H1 (cell line): ENCODE measurements at regions not wholly inside any gene's neighbourhood (a gene's known extent, or its start where the extent isn't known, plus 50 kb on each side); places are given as distances from the start of the nearest gene placed in this dataset.

ENCODE experiments used
- CTCF ChIA-PET: fragments of 300-600 bp; sonication (Branson Sonifier 250); formaldehyde crosslinking; loops from one replicate; lab custom pipeline; 2021; ENCODE audit not compliant: partially characterized antibody; lab: Charles Lee
- POLR2A ChIA-PET: fragments of 300-600 bp; sonication (Branson Sonifier 250); formaldehyde crosslinking; loops from one replicate; lab custom pipeline; 2021; ENCODE audit warnings: inconsistent platforms; ENCODE audit not compliant: partially characterized antibody; lab: Charles Lee
- DNase-seq, 2 experiments: peaks; one replicate each; pipeline versions ENCODE4 v3.0.0 to v3.0.0-alpha.2; 2010 to 2022; ENCODE audit warnings: low spot score in 2 of 2, low read depth in 1 of 2, mixed read lengths in 1 of 2
- FAIRE-seq: peaks from 2 replicates; lab custom pipeline; 2011; peaks lifted over from hg19 to GRCh38; lab: Jason Lieb, UNC
- H2AFZ ChIP-seq: 2 replicates; pipeline ENCODE4 v1.8.1; 2012; ENCODE audit warnings: low read length, inconsistent platforms
- H2AK5ac ChIP-seq: 2 replicates; pipeline ENCODE4 v1.6.1; 2013; ENCODE audit warnings: low read depth, low read length
- H2BK120ac ChIP-seq: replicated peaks from 2 replicates; pipeline ENCODE3; 2013; ENCODE audit warnings: low read depth, low read length, inconsistent platforms
- H2BK12ac ChIP-seq: 2 replicates; pipeline ENCODE4 v1.6.1; 2013; ENCODE audit warnings: low read depth, low read length
- H2BK15ac ChIP-seq: 2 replicates; pipeline ENCODE4 v1.6.1; 2013; ENCODE audit warnings: low read length
- H2BK20ac ChIP-seq: 2 replicates; pipeline ENCODE4 v1.6.1; 2013; ENCODE audit warnings: low read length
- H2BK5ac ChIP-seq: 2 replicates; pipeline ENCODE4 v1.6.1; 2013; ENCODE audit warnings: low read depth, low read length
- H3K14ac ChIP-seq: 2 replicates; pipeline ENCODE4 v1.6.1; 2013; ENCODE audit warnings: inconsistent platforms; ENCODE audit not compliant: insufficient read length
- H3K18ac ChIP-seq: 2 replicates; pipeline ENCODE4 v1.6.1; 2013; ENCODE audit warnings: low read length; ENCODE audit errors: extremely low read depth
- H3K23ac ChIP-seq: 2 replicates; pipeline ENCODE4 v1.6.1; 2013; ENCODE audit warnings: inconsistent platforms; ENCODE audit not compliant: insufficient read length
- H3K23me2 ChIP-seq: 2 replicates; pipeline ENCODE4 v1.6.1; 2013; ENCODE audit warnings: low read depth, low read length
- H3K27ac ChIP-seq: 2 replicates; pipeline ENCODE4 v1.6.1; 2011; ENCODE audit warnings: low read depth, low read length, inconsistent platforms
- H3K27me3 ChIP-seq, 4 experiments: replicated peaks in 1 of 4; 1 replicate in 1 of 4; 2 replicates in 3 of 4; pipeline versions ENCODE4 v1.6.1 to v1.8.1; 2011 to 2013; ENCODE audit warnings: low read length in 3 of 4, mild to moderate bottlenecking in 3 of 4, inconsistent platforms in 2 of 4, mixed read lengths in 2 of 4, moderate library complexity in 1 of 4; ENCODE audit not compliant: control insufficient read depth in 3 of 4, insufficient read depth in 3 of 4; ENCODE audit errors: extremely low read depth in 1 of 4
- H3K36me3 ChIP-seq, 4 experiments: 2 replicates each; pipeline versions ENCODE4 v1.6.1 to v1.8.1; 2011 to 2013; ENCODE audit warnings: mild to moderate bottlenecking in 4 of 4, low read length in 3 of 4, moderate library complexity in 2 of 4, control low read depth in 1 of 4, inconsistent platforms in 1 of 4; ENCODE audit not compliant: insufficient read depth in 4 of 4, control insufficient read depth in 2 of 4
- H3K4ac ChIP-seq: replicated peaks from 2 replicates; pipeline ENCODE3; 2013; ENCODE audit warnings: low read length, low read depth, mixed read lengths, inconsistent platforms; ENCODE audit not compliant: insufficient read length
- H3K4me1 ChIP-seq, 4 experiments: replicated peaks in 1 of 4; 1 replicate in 1 of 4; 2 replicates in 3 of 4; pipeline versions ENCODE4 v1.6.1 to v1.8.1; 2011 to 2013; ENCODE audit warnings: low read length in 3 of 4, inconsistent platforms in 2 of 4, mixed read lengths in 1 of 4; ENCODE audit not compliant: insufficient read depth in 4 of 4, control insufficient read depth in 3 of 4
- H3K4me2 ChIP-seq, 2 experiments: 2 replicates each; pipeline versions ENCODE4 v1.6.1 to v1.8.1; 2011 to 2013; ENCODE audit warnings: low read depth in 2 of 2, low read length in 2 of 2, control low read depth in 1 of 2, inconsistent platforms in 1 of 2, mild to moderate bottlenecking in 1 of 2; ENCODE audit not compliant: insufficient read depth in 1 of 2
- H3K4me3 ChIP-seq, 4 experiments: fragments of 200-600, 300-600 bp in 1 of 4; sonication (generic), shearing (Covaris generic), sonication (Bioruptor Twin) in 1 of 4; 2 replicates each; pipeline versions ENCODE4 v1.5.1 to v1.8.1; 2011 to 2016; ENCODE audit warnings: low read length in 4 of 4, low read depth in 3 of 4, control low read depth in 2 of 4, inconsistent platforms in 2 of 4, mild to moderate bottlenecking in 2 of 4, mixed read lengths in 1 of 4, moderate library complexity in 1 of 4; ENCODE audit not compliant: insufficient read depth in 2 of 4; ENCODE audit errors: extremely low read depth in 1 of 4
- H3K56ac ChIP-seq: replicated peaks from 2 replicates; pipeline ENCODE3; 2013; ENCODE audit warnings: low read depth, mild to moderate bottlenecking, mixed read lengths, low read length, inconsistent platforms; ENCODE audit not compliant: insufficient read length
- H3K79me1 ChIP-seq: 2 replicates; pipeline ENCODE4 v1.6.1; 2013; ENCODE audit warnings: low read depth, low read length, control low read depth
- H3K79me2 ChIP-seq, 2 experiments: 2 replicates each; pipeline versions ENCODE4 v1.6.1 to v1.8.1; 2012 to 2013; ENCODE audit warnings: low read length in 2 of 2, mild to moderate bottlenecking in 2 of 2, inconsistent platforms in 1 of 2; ENCODE audit not compliant: insufficient read depth in 2 of 2, control insufficient read depth in 1 of 2
- H3K9ac ChIP-seq, 4 experiments: replicated peaks in 1 of 4; 1 replicate in 1 of 4; 2 replicates in 3 of 4; pipeline versions ENCODE4 v1.6.1 to v1.8.1; 2011 to 2013; ENCODE audit warnings: low read depth in 3 of 4, low read length in 3 of 4, control low read depth in 2 of 4, mild to moderate bottlenecking in 2 of 4, moderate library complexity in 2 of 4, inconsistent platforms in 1 of 4; ENCODE audit errors: extremely low read depth in 1 of 4
- H3K9me3 ChIP-seq, 2 experiments: 2 replicates each; pipeline versions ENCODE4 v1.6.1 to v1.8.1; 2012 to 2013; ENCODE audit warnings: mild to moderate bottlenecking in 2 of 2, moderate library complexity in 2 of 2, control low read depth in 1 of 2, inconsistent platforms in 1 of 2, low read depth in 1 of 2, low read length in 1 of 2, mixed read lengths in 1 of 2; ENCODE audit not compliant: insufficient read depth in 2 of 2
- H4K20me1 ChIP-seq, 2 experiments: replicated peaks in 1 of 2; 2 replicates each; pipeline versions ENCODE3 to v1.8.1; 2011 to 2013; ENCODE audit warnings: inconsistent platforms in 2 of 2, low read length in 2 of 2, mild to moderate bottlenecking in 1 of 2; ENCODE audit not compliant: insufficient read depth in 2 of 2, control insufficient read depth in 1 of 2
- H4K5ac ChIP-seq: 2 replicates; pipeline ENCODE4 v1.6.1; 2013; ENCODE audit warnings: low read length, low read depth, mixed read lengths, inconsistent platforms; ENCODE audit not compliant: insufficient read length
- H4K8ac ChIP-seq: 2 replicates; pipeline ENCODE4 v1.8.0; 2013; ENCODE audit warnings: mild to moderate bottlenecking, moderate library complexity, low read length, inconsistent platforms; ENCODE audit not compliant: insufficient read depth; ENCODE audit errors: extremely low read depth
- H4K91ac ChIP-seq: replicated peaks from 2 replicates; pipeline ENCODE3; 2013; ENCODE audit warnings: low read length, mixed read lengths, inconsistent platforms; ENCODE audit not compliant: insufficient read length
- BCL11A ChIP-seq, 2 experiments: IDR thresholded peaks; one replicate each; pipeline ENCODE4 v1.6.1; 2011; ENCODE audit warnings: low read depth in 2 of 2, low read length in 2 of 2, mild to moderate bottlenecking in 2 of 2
- CBX8 ChIP-seq: fragments of 300-800, 300-1000 bp; sonication (generic); IDR thresholded peaks from 2 replicates; pipeline ENCODE4 v1.7.1; 2016; ENCODE audit warnings: low read depth, low read length, borderline replicate concordance
- CHD2 ChIP-seq: IDR thresholded peaks from 2 replicates; pipeline ENCODE4 v1.6.1; 2012; ENCODE audit warnings: low read length, improper control_type of control experiment
- HDAC6 ChIP-seq: IDR thresholded peaks from one replicate; pipeline ENCODE4 v1.7.1; 2012; ENCODE audit warnings: low read depth, mild to moderate bottlenecking, inconsistent platforms, low read length, moderate library complexity
- POLR2A ChIP-seq, 2 experiments: IDR thresholded peaks; 1 replicate in 1 of 2; 2 replicates in 1 of 2; pipeline ENCODE4 v1.6.1; 2011; ENCODE audit warnings: low read depth in 2 of 2, low read length in 2 of 2, mild to moderate bottlenecking in 2 of 2; ENCODE audit errors: control extremely low read depth in 1 of 2
- SP1 ChIP-seq: IDR thresholded peaks from 2 replicates; pipeline ENCODE4 v1.6.1; 2011; ENCODE audit warnings: low read depth, low read length
- TEAD4 ChIP-seq: IDR thresholded peaks from 2 replicates; pipeline ENCODE4 v1.6.1; 2012; ENCODE audit warnings: low read depth, low read length, inconsistent platforms, mixed read lengths
- YY1 ChIP-seq: IDR thresholded peaks from 2 replicates; pipeline ENCODE4 v1.6.1; 2011; ENCODE audit warnings: low read depth, mild to moderate bottlenecking, low read length
- WGBS, 2 experiments: shearing (Covaris generic) in 1 of 2; methylation state at CpG; one replicate each; pipeline versions ENCODE4 v1.1.6 to v1.1.7; 2013 to 2015; ENCODE audit warnings: low lambda C conversion rate in 2 of 2, mixed read lengths in 2 of 2, inconsistent platforms in 1 of 2, low coverage in 1 of 2, missing lambda C conversion rate in 1 of 2; ENCODE audit not compliant: insufficient replicate concordance in 2 of 2, insufficient coverage in 1 of 2, insufficient read length in 1 of 2; ENCODE audit errors: extremely low coverage in 1 of 2, missing lambda C conversion rate in 1 of 2; 5-methylcytosine and 5-hydroxymethylcytosine counted together
- TF ChIP-seq, protein P1 (sequence below): IDR thresholded peaks from 2 replicates; pipeline ENCODE4 v1.6.1; 2012; ENCODE audit warnings: low read length, inconsistent platforms

DNA sequence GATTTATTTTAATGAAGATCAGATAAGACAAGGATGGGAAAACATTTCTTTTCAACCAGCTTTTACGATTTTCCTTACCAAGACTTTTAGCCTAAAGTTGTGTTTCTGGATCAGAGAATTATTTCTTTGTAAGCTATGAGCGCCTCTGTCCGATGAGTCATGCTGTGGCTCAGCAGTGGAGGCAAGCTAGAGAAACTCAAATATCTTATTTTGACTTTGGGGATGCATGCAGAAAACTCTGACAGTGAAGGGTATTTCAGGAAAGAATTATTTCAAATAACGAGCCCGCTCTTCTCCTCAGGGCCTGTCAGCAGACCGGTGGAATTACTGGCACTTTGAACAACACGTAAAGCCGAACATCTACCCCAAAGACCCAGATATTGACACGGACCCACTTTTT lies 77.9 kb upstream of the OR5AK2 start:
- Histone ChIP-seq H3K23me2 (no peaks in the 10 kb centered on the region), H3K9ac (no peak overlapping the region), H4K20me1 (no peaks in the 10 kb centered on the region), H2AK5ac (no peak overlapping the region), H4K5ac (no peak overlapping the region), H2BK120ac (no peak overlapping the region), H3K36me3 (no peaks in the 10 kb centered on the region), H3K79me1 (no peaks in the 10 kb centered on the region), H2BK5ac (no peak overlapping the region), H3K56ac (no peak overlapping the region), H3K4me1 (no peaks in the 10 kb centered on the region), H3K79me2 (no peaks in the 10 kb centered on the region), H3K4me3 (no peak overlapping the region), H4K91ac (no peak overlapping the region), H3K4ac (no peak overlapping the region), H3K4me2 (no peak overlapping the region), H3K18ac (no peak overlapping the region), H3K9me3 (peaks cover 4 to 17% of the 10 kb centered on the region in 2 experiments; a peak in 2 of 4 replicates), H3K27me3 (no peaks in the 10 kb centered on the region), H2BK15ac (no peak overlapping the region), H3K23ac (no peak overlapping the region), H2AFZ (no peak overlapping the region)
- DNase-seq (no peak), FAIRE-seq (no peak)
- ChIA-PET POLR2A (no interaction called here), CTCF (no interaction called here)
- 85% methylated on average over 9 of the region's 9 CpGs; no CpG with 5 or more reads in 1 of the 2 experiments for WGBS, 2 experiments
- TF ChIP-seq BCL11A (IDR thresholded peaks at IDR 0.05; ENCODE audit: low read depth in 2 of 2, low read length in 2 of 2) (no peak), HDAC6 (no peak), CHD2 (no peak), SP1 (no peak), TEAD4 (no peak), YY1 (no peak), CBX8 (no peak), POLR2A (IDR thresholded peaks at IDR 0.05; ENCODE audit: control extremely low read depth in 1 of 2, low read depth in 2 of 2, low read length in 2 of 2) (no peak)
- TF ChIP-seq, protein P1, sequence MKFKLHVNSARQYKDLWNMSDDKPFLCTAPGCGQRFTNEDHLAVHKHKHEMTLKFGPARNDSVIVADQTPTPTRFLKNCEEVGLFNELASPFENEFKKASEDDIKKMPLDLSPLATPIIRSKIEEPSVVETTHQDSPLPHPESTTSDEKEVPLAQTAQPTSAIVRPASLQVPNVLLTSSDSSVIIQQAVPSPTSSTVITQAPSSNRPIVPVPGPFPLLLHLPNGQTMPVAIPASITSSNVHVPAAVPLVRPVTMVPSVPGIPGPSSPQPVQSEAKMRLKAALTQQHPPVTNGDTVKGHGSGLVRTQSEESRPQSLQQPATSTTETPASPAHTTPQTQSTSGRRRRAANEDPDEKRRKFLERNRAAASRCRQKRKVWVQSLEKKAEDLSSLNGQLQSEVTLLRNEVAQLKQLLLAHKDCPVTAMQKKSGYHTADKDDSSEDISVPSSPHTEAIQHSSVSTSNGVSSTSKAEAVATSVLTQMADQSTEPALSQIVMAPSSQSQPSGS = no peak
- TF ChIP-seq, all 59 proteins: peak for 0
- Histone ChIP-seq H3K14ac (no peak overlapping the region), H4K8ac (no peak overlapping the region), H2BK20ac (no peak overlapping the region), H3K27ac (no peak overlapping the region), H2BK12ac (no peak overlapping the region)
